DOHH2 (cell line): ENCODE measurements at regions not wholly inside any gene's neighbourhood (a gene's known extent, or its start where the extent isn't known, plus 50 kb on each side); places are given as distances from the start of the nearest gene placed in this dataset.

ENCODE experiments used
- CTCF ChIP-seq: fragments of 200-600 bp; sonication (generic); IDR thresholded peaks from one replicate; pipeline ENCODE4 v1.5.1; 2014; ENCODE audit warnings: antibody characterized with exemption, mild to moderate bottlenecking, low read depth, low read length; ENCODE audit not compliant: poor library complexity, severe bottlenecking
- EZH2phosphoT487 ChIP-seq: fragments of 200-600 bp; sonication (generic); IDR thresholded peaks from 2 replicates; pipeline ENCODE4 v1.6.1; 2017; ENCODE audit warnings: borderline replicate concordance, mild to moderate bottlenecking, antibody characterized with exemption, low read length, moderate library complexity, mixed read lengths

- TF ChIP-seq CTCF (no peak), EZH2phosphoT487 (no peak)
These were observed 287.0 kb upstream of the SGCG start for GRCh38 chr13:22893777-22894176.
